A673 (cell line): ENCODE measurements at regions not wholly inside any gene's neighbourhood (a gene's known extent, or its start where the extent isn't known, plus 50 kb on each side); places are given as distances from the start of the nearest gene placed in this dataset.

Experiments
- BruUV-seq: library from RNA; stranded (reverse); fragments of 400-500 nt; replicated peaks from 2 replicates; lab custom pipeline; 2021; lab: Mats Ljungman, UMichigan
- CTCF ChIA-PET: fragments of 300-600 bp; sonication (Branson Sonifier 250); formaldehyde crosslinking; loops from one replicate; lab custom pipeline; 2022; ENCODE audit warnings: antibody characterized with exemption; lab: Charles Lee
- POLR2A ChIA-PET: fragments of 300-600 bp; sonication (Branson Sonifier 250); formaldehyde crosslinking; loops from one replicate; lab custom pipeline; 2022; ENCODE audit warnings: antibody characterized with exemption; ENCODE audit not compliant: low non-redundant PET; lab: Charles Lee
- DNase-seq: peaks from one replicate; pipeline ENCODE4 v3.0.0-alpha.2; 2015; ENCODE audit warnings: low spot score
- H3K27ac ChIP-seq: fragments of 200-600 bp; sonication (generic); 2 replicates; pipeline ENCODE4 v1.5.1; 2016; ENCODE audit warnings: mixed run types, low read depth, mild to moderate bottlenecking, mixed read lengths, antibody characterized with exemption, low read length; ENCODE audit not compliant: poor library complexity, severe bottlenecking
- H3K27me3 ChIP-seq: fragments of 200-600 bp; sonication (generic); replicated peaks from 2 replicates; pipeline ENCODE4 v1.6.1; 2017; ENCODE audit warnings: mixed run types, low read depth, mild to moderate bottlenecking, mixed read lengths, antibody characterized with exemption, low read length; ENCODE audit not compliant: insufficient read depth, poor library complexity
- H3K36me3 ChIP-seq: fragments of 200-600 bp; sonication (generic); 2 replicates; pipeline ENCODE4 v1.6.1; 2016; ENCODE audit warnings: mixed run types, mild to moderate bottlenecking, mixed read lengths, antibody characterized with exemption, low read length; ENCODE audit not compliant: insufficient read depth, poor library complexity, severe bottlenecking
- H3K4me1 ChIP-seq: fragments of 200-600 bp; sonication (generic); 2 replicates; pipeline ENCODE4 v1.6.1; 2017; ENCODE audit warnings: mixed run types, mild to moderate bottlenecking, mixed read lengths, antibody characterized with exemption, low read length; ENCODE audit not compliant: insufficient read depth, poor library complexity, severe bottlenecking
- H3K4me3 ChIP-seq: fragments of 200-600 bp; sonication (generic); 2 replicates; pipeline ENCODE4 v1.5.1; 2016; ENCODE audit warnings: low read depth, mixed run types, mild to moderate bottlenecking, mixed read lengths, low read length; ENCODE audit not compliant: poor library complexity, severe bottlenecking
- H3K9me3 ChIP-seq: fragments of 200-600 bp; sonication (generic); 2 replicates; pipeline ENCODE4 v1.6.1; 2016; ENCODE audit warnings: mixed run types, low read depth, mild to moderate bottlenecking, mixed read lengths, antibody characterized with exemption, low read length; ENCODE audit not compliant: poor library complexity, severe bottlenecking
- EZH2 ChIP-seq: fragments of 200-600 bp; sonication (generic); IDR thresholded peaks from 2 replicates; pipeline ENCODE4 v1.6.1; 2017; ENCODE audit warnings: borderline replicate concordance, low read depth, mild to moderate bottlenecking, mixed read lengths, antibody characterized with exemption, low read length; ENCODE audit not compliant: poor library complexity, severe bottlenecking
- intact Hi-C: fragments of 100-400 bp; cut with micrococcal nuclease; formaldehyde crosslinking; loops from one replicate; pipeline ENCODE4 v1.10.0; 2022; ENCODE audit not compliant: unreplicated experiment
- TF ChIP-seq, protein P1 (sequence below): fragments of 300-800, 200-600 bp; sonication (generic); conservative IDR thresholded peaks from 2 replicates; pipeline ENCODE4 v1.5.1; 2017; ENCODE audit warnings: low read depth, mild to moderate bottlenecking, antibody characterized with exemption, low read length, moderate library complexity, mixed read lengths

DNA sequence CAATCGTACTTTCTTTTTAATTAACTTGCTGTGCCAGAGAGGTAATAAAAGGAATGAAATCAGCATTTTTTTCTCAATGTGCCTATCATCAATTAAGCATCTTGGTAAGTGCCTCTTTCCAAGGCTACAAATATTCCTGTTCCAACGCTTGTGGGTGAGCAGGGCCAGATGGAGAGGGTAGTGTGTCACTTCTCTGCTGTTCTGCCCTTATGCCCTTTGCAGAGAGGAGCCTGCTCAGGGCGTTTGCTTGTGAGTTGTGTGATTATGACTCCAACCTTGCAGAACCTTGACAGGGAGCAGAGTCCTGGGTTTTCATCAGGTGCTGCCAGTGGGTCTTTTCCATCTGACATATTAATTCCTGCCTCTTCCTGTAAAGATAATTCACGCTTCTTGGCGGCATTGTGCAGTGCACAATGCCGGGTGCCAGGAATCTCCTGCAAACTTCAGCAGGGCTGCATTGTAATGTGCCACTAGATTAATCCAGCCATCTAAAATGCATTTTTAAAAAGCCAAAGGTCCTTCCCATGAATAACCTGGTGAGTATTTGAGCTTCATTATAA is 234.4 kb downstream of the ARHGAP12 start:
- no peak for DNase-seq
- H3K27ac ChIP-seq = no peak overlapping the region
- CTCF ChIA-PET = no interaction called here
- H3K4me1 ChIP-seq = no peaks in the 10 kb centered on the region
- H3K9me3 ChIP-seq = peaks cover 7% of the 10 kb centered on the region
- H3K36me3 ChIP-seq = no peaks in the 10 kb centered on the region
- H3K27me3 ChIP-seq = no peaks in the 10 kb centered on the region
- BruUV-seq = no TSS peak
- POLR2A ChIA-PET = no interaction called here
- H3K4me3 ChIP-seq = no peak overlapping the region
- intact Hi-C loops = no loop called here
- TF ChIP-seq, protein P1, sequence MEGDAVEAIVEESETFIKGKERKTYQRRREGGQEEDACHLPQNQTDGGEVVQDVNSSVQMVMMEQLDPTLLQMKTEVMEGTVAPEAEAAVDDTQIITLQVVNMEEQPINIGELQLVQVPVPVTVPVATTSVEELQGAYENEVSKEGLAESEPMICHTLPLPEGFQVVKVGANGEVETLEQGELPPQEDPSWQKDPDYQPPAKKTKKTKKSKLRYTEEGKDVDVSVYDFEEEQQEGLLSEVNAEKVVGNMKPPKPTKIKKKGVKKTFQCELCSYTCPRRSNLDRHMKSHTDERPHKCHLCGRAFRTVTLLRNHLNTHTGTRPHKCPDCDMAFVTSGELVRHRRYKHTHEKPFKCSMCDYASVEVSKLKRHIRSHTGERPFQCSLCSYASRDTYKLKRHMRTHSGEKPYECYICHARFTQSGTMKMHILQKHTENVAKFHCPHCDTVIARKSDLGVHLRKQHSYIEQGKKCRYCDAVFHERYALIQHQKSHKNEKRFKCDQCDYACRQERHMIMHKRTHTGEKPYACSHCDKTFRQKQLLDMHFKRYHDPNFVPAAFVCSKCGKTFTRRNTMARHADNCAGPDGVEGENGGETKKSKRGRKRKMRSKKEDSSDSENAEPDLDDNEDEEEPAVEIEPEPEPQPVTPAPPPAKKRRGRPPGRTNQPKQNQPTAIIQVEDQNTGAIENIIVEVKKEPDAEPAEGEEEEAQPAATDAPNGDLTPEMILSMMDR = no peak
- TF ChIP-seq EZH2 = no peak

DNA sequence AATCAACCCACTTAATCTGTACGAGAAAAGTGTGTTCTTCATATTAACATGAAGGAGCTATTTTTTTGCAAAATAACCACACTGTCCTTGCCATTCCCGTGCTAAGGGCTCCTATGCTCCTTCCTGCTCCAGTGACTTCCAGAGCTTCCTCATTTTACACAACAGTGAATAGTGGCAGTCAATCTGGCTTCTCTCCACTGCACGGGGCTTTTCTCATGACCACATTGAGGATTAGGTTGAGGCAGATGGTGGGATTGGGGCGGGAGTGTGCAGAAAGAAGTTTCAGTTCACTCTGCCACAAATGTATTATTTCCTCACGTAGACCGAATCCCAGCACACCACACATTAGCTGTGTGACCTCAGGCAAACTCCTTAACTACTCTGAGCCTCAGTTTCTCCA is 235.1 kb downstream of the ARHGAP12 start:
- intact Hi-C loops = no loop called here
- Histone ChIP-seq H3K9me3 (peaks cover 12% of the 10 kb centered on the region), H3K27me3 (no peaks in the 10 kb centered on the region), H3K4me1 (no peaks in the 10 kb centered on the region), H3K36me3 (no peaks in the 10 kb centered on the region), H3K27ac (no peak overlapping the region), H3K4me3 (no peak overlapping the region)
- ChIA-PET CTCF (no interaction called here), POLR2A (no interaction called here)
- TF ChIP-seq, protein P1 = no peak
- no peak for TF ChIP-seq EZH2
- no TSS peak for BruUV-seq
- DNase-seq = no peak

DNA sequence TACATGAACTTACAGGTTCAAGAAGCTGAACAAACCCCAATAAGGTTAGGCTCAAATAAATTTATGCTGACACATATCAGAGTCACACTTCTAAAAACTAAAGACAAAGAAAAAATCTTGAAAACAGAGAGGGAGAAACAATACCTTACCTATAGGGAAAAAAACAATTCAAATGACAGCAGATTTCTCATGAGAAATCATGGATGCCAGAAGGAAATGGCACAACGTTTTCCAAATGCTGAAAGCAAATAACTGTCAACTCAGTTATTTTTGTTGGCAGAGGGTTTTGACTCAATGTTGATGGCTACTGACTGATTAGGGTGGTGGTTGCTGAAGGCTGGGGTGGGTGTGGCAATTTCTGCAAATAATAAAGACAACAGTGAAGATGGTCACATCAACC is 239.4 kb downstream of the ARHGAP12 start:
- POLR2A ChIA-PET = no interaction called here
- BruUV-seq = no TSS peak
- intact Hi-C loops = no loop called here

More for the DNA sequence above, 239.4 kb downstream of the ARHGAP12 start:
- H3K27ac ChIP-seq = no peak overlapping the region
- no peaks in the 10 kb centered on the region for H3K27me3 ChIP-seq
- H3K36me3 ChIP-seq = no peaks in the 10 kb centered on the region
- DNase-seq = no peak
- H3K4me3 ChIP-seq = no peak overlapping the region
- CTCF ChIA-PET = no interaction called here
- no peaks in the 10 kb centered on the region for H3K4me1 ChIP-seq
- peaks cover 18% of the 10 kb centered on the region for H3K9me3 ChIP-seq
- TF ChIP-seq, protein P1 = no peak
- TF ChIP-seq EZH2 = no peak
